Naive thymus-derived CD4-positive, alpha-beta T cell (primary cell): ENCODE measurements at regions not wholly inside any gene's neighbourhood (a gene's known extent, or its start where the extent isn't known, plus 50 kb on each side); places are given as distances from the start of the nearest gene placed in this dataset.

Experiments used
- ATAC-seq: fragments of 150-1000 bp; cut with Tn5 transposase; 2 replicates; pipeline ENCODE4 v1.10.0; 2021; ENCODE audit warnings: mild to moderate bottlenecking, moderate library complexity
- CTCF ChIA-PET: fragments of 350-600 bp; sonication (Branson Sonifier 250); formaldehyde crosslinking; loops from one replicate; lab custom pipeline; 2021; ENCODE audit warnings: antibody characterized with exemption; lab: Charles Lee
- POLR2A ChIA-PET: fragments of 350-600 bp; sonication (Branson Sonifier 250); formaldehyde crosslinking; loops from one replicate; lab custom pipeline; 2021; ENCODE audit warnings: antibody characterized with exemption, inconsistent platforms; lab: Charles Lee
- DNase-seq, 9 donors: peaks; one replicate each; pipeline versions ENCODE4 v3.0.0 to v3.0.0-alpha.2; 2020 to 2022; ENCODE audit warnings: mixed read lengths in 1 of 9
- H3K27ac ChIP-seq: one replicate; pipeline ENCODE4 v1.7.0; 2013; ENCODE audit warnings: mild to moderate bottlenecking, low read depth, low read length, moderate library complexity
- H3K27me3 ChIP-seq, 2 donors: one replicate each; pipeline ENCODE4 v1.7.0; 2013; ENCODE audit warnings: low read length in 2 of 2, mild to moderate bottlenecking in 2 of 2, moderate library complexity in 2 of 2; ENCODE audit not compliant: control insufficient read depth in 2 of 2, insufficient read depth in 2 of 2
- H3K36me3 ChIP-seq, 3 experiments: 1 replicate in 2 of 3; 2 replicates in 1 of 3; pipeline ENCODE4 v1.7.0; 2013; ENCODE audit warnings: low read length in 3 of 3, mild to moderate bottlenecking in 3 of 3, moderate library complexity in 1 of 3; ENCODE audit not compliant: insufficient read depth in 3 of 3, control insufficient read depth in 2 of 3
- H3K4me1 ChIP-seq, 2 donors: one replicate each; pipeline ENCODE4 v1.7.0; 2013; ENCODE audit warnings: low read length in 2 of 2, mild to moderate bottlenecking in 2 of 2, moderate library complexity in 1 of 2; ENCODE audit not compliant: control insufficient read depth in 2 of 2, insufficient read depth in 2 of 2
- H3K4me3 ChIP-seq: 2 replicates; pipeline ENCODE4 v1.7.0; 2013; ENCODE audit warnings: mild to moderate bottlenecking, low read length
- H3K9me3 ChIP-seq, 3 experiments: 1 replicate in 2 of 3; 2 replicates in 1 of 3; pipeline ENCODE4 v1.7.0; 2013; ENCODE audit warnings: low read length in 3 of 3; ENCODE audit not compliant: control insufficient read depth in 2 of 3
- H3K27ac Mint-ChIP-seq, 9 donors: one replicate each; pipeline ENCODE4 v1.8.0; 2020 to 2022; ENCODE audit warnings: mixed read lengths in 9 of 9, mild to moderate bottlenecking in 8 of 9, moderate library complexity in 5 of 9, inconsistent platforms in 2 of 9
- H3K27me3 Mint-ChIP-seq, 5 donors: one replicate each; pipeline ENCODE4 v1.8.0; 2021 to 2022; ENCODE audit warnings: mixed read lengths in 5 of 5, mild to moderate bottlenecking in 1 of 5
- H3K36me3 Mint-ChIP-seq, 5 donors: one replicate each; pipeline ENCODE4 v1.8.0; 2020 to 2022; ENCODE audit warnings: mixed read lengths in 5 of 5, mild to moderate bottlenecking in 3 of 5, inconsistent platforms in 1 of 5
- H3K4me1 Mint-ChIP-seq, 7 donors: one replicate each; pipeline ENCODE4 v1.8.0; 2020 to 2022; ENCODE audit warnings: mixed read lengths in 7 of 7, mild to moderate bottlenecking in 3 of 7, inconsistent platforms in 1 of 7
- H3K4me3 Mint-ChIP-seq, 10 donors: one replicate each; pipeline ENCODE4 v1.8.0; 2020 to 2022; ENCODE audit warnings: mild to moderate bottlenecking in 10 of 10, mixed read lengths in 10 of 10, moderate library complexity in 6 of 10, inconsistent platforms in 2 of 10
- H3K9me3 Mint-ChIP-seq, 11 donors: one replicate each; pipeline ENCODE4 v1.8.0; 2020 to 2022; ENCODE audit warnings: mixed read lengths in 11 of 11, mild to moderate bottlenecking in 4 of 11, inconsistent platforms in 1 of 11, moderate library complexity in 1 of 11
- intact Hi-C, 2 donors: fragments of 100-400 bp; cut with micrococcal nuclease; formaldehyde crosslinking; loops; one replicate each; pipeline ENCODE4 v1.15.1; 2023

- Histone ChIP-seq H3K27ac (no peak overlapping the region), H3K4me3 (no peak overlapping the region), H3K27me3 (no peaks in the 10 kb centered on the region), H3K9me3 (no peaks in the 10 kb centered on the region), H3K4me1 (no peaks in the 10 kb centered on the region), H3K36me3 (no peaks in the 10 kb centered on the region)
- ChIA-PET POLR2A (no interaction called here), CTCF (no interaction called here)
- intact Hi-C loops: no loop called here
- peaks cover 0 to 4% (median 0%) of the 10 kb centered on the region in 5 donors for H3K36me3 Mint-ChIP-seq
- H3K4me3 Mint-ChIP-seq: no peak overlapping the region
- DNase-seq (no peak), ATAC-seq (no peak)
- no peaks in the 10 kb centered on the region for H3K27me3 Mint-ChIP-seq
- no peaks in the 10 kb centered on the region for H3K4me1 Mint-ChIP-seq
- peaks cover 0 to 10% (median 2%) of the 10 kb centered on the region in 11 donors for H3K9me3 Mint-ChIP-seq
- no peak overlapping the region for H3K27ac Mint-ChIP-seq
These were observed 182.7 kb downstream of the PPARGC1A start for GRCh38 chr4:23706972-23707651.

- Histone ChIP-seq H3K4me1 (no peaks in the 10 kb centered on the region), H3K36me3 (no peaks in the 10 kb centered on the region), H3K27me3 (no peaks in the 10 kb centered on the region), H3K4me3 (no peak overlapping the region), H3K9me3 (no peaks in the 10 kb centered on the region), H3K27ac (no peak overlapping the region)
- DNase-seq (no peak), ATAC-seq (no peak)
- Mint-ChIP-seq H3K4me1 (no peaks in the 10 kb centered on the region), H3K27ac (no peak overlapping the region), H3K27me3 (no peaks in the 10 kb centered on the region), H3K36me3 (peaks cover 0 to 4% (median 0%) of the 10 kb centered on the region in 5 donors), H3K4me3 (no peak overlapping the region), H3K9me3 (peaks cover 0 to 10% (median 2%) of the 10 kb centered on the region in 11 donors)
- ChIA-PET POLR2A (no interaction called here), CTCF (no interaction called here)
- intact Hi-C loops: no loop called here
These were observed 189.7 kb downstream of the PPARGC1A start for GRCh38 chr4:23700197-23700596.

DNA sequence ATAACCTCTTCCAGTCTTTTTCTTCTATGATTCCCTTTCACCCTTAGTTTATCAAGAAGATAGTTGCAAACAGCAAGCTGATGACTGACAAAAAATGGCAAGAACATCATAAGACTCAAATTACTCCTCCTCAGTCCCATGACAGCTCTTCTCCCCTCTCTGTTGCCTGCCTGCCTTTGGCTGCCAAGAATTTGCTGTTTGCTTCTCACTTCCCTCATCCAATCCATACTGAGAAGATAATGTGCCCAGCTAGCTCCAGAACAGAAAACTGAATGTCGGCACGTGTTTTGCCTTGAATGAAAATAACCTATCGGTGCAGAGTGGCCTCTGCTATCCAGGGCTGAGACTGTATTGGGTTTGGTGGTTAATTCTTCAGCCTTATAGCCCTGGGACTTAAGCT, 192.1 kb downstream of the PPARGC1A start:
- CTCF ChIA-PET: no interaction called here
- Histone ChIP-seq H3K36me3 (no peaks in the 10 kb centered on the region), H3K4me3 (no peak overlapping the region), H3K9me3 (no peaks in the 10 kb centered on the region), H3K27ac (no peak overlapping the region), H3K4me1 (no peaks in the 10 kb centered on the region), H3K27me3 (no peaks in the 10 kb centered on the region)
- H3K9me3 Mint-ChIP-seq: peaks cover 0 to 3% (median 0%) of the 10 kb centered on the region in 11 donors
- H3K4me1 Mint-ChIP-seq: no peaks in the 10 kb centered on the region
- no peak overlapping the region for H3K27ac Mint-ChIP-seq
- H3K36me3 Mint-ChIP-seq: no peaks in the 10 kb centered on the region
- intact Hi-C loops: no loop called here
- H3K4me3 Mint-ChIP-seq: no peak overlapping the region
- ATAC-seq: no peak
- POLR2A ChIA-PET: no interaction called here
- peaks cover 0 to 4% (median 0%) of the 10 kb centered on the region in 5 donors for H3K27me3 Mint-ChIP-seq
- DNase-seq: no peak

GRCh38 chr4:23697001-23697528, 192.8 kb downstream of the PPARGC1A start:
- no peak for ATAC-seq
- no peaks in the 10 kb centered on the region for H3K36me3 Mint-ChIP-seq
- POLR2A ChIA-PET: no interaction called here

DNA sequence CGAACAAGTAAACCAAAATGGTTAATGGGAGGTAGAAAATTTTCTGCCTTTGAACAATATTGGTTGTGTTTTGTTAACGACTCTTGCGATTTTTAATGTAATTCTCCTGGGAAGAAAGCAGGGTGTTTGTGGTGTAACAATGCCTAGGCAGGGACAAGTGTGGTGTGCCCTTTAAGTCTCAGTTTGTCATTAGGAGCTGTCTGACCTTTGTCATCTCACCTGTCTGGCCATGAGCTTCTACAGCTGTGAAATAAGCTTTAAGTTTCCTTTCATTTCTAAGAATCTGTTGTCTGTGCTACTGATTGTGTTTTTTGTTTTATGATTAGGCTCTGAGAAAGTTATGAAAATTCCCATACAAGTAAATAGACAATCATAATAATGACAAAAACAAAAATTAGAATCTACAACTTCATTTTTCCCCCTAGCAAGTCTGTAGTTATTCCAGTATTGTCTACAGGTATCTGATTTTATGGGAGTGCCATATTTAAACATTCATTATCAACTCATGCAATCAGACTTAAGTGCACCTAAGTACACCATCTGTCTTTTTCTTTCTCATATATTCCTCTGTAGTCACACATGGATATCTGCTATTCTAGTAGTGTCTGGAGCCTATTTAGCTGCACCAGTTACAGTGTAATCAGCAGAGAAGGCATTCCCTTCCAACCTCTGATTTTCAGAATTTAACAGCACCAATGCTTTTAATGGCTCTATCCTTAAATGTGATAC, 203.5 kb downstream of the PPARGC1A start:
- Mint-ChIP-seq H3K27me3 (peaks cover 0 to 14% (median 0%) of the 10 kb centered on the region in 5 donors), H3K36me3 (peaks cover 0 to 7% (median 0%) of the 10 kb centered on the region in 5 donors), H3K4me3 (no peak overlapping the region), H3K27ac (no peak overlapping the region), H3K9me3 (peaks cover 0 to 27% (median 7%) of the 10 kb centered on the region in 11 donors), H3K4me1 (no peaks in the 10 kb centered on the region)
- H3K36me3 ChIP-seq: no peaks in the 10 kb centered on the region
- H3K27ac ChIP-seq: no peak overlapping the region
- CTCF ChIA-PET: no interaction called here
- no peaks in the 10 kb centered on the region for H3K4me1 ChIP-seq
- H3K4me3 ChIP-seq: no peak overlapping the region
- POLR2A ChIA-PET: no interaction called here
- H3K9me3 ChIP-seq: no peaks in the 10 kb centered on the region
- no peak for ATAC-seq
- no peaks in the 10 kb centered on the region for H3K27me3 ChIP-seq
- DNase-seq: no peak
- intact Hi-C loops: no loop called here

More at GRCh38 chr4:23697001-23697528, 192.8 kb downstream of the PPARGC1A start:
- no peak overlapping the region for H3K4me3 Mint-ChIP-seq
- H3K9me3 Mint-ChIP-seq: peaks cover 0 to 3% (median 0%) of the 10 kb centered on the region in 11 donors
- no peaks in the 10 kb centered on the region for H3K4me1 Mint-ChIP-seq
- DNase-seq: no peak
- no peak overlapping the region for H3K27ac Mint-ChIP-seq
- H3K27me3 ChIP-seq: no peaks in the 10 kb centered on the region
- no peak overlapping the region for H3K27ac ChIP-seq
- H3K27me3 Mint-ChIP-seq: peaks cover 0 to 4% (median 0%) of the 10 kb centered on the region in 5 donors
- no peaks in the 10 kb centered on the region for H3K36me3 ChIP-seq
- H3K4me1 ChIP-seq: no peaks in the 10 kb centered on the region
- no peaks in the 10 kb centered on the region for H3K9me3 ChIP-seq
- intact Hi-C loops: no loop called here
- CTCF ChIA-PET: no interaction called here
- H3K4me3 ChIP-seq: no peak overlapping the region

- Mint-ChIP-seq H3K27me3 (peaks cover 0 to 14% (median 0%) of the 10 kb centered on the region in 5 donors), H3K4me1 (no peaks in the 10 kb centered on the region), H3K27ac (no peak overlapping the region), H3K4me3 (no peak overlapping the region), H3K36me3 (peaks cover 0 to 7% (median 0%) of the 10 kb centered on the region in 5 donors), H3K9me3 (peaks cover 0 to 21% (median 6%) of the 10 kb centered on the region in 11 donors)
- Histone ChIP-seq H3K36me3 (no peaks in the 10 kb centered on the region), H3K9me3 (no peaks in the 10 kb centered on the region), H3K27me3 (no peaks in the 10 kb centered on the region), H3K4me1 (no peaks in the 10 kb centered on the region), H3K27ac (no peak overlapping the region), H3K4me3 (no peak overlapping the region)
- ChIA-PET CTCF (no interaction called here), POLR2A (no interaction called here)
- intact Hi-C loops: no loop called here
- DNase-seq (no peak), ATAC-seq (no peak)
These were observed 204.4 kb downstream of the PPARGC1A start for GRCh38 chr4:23685471-23685870.
